ENCODE measurements at regions not wholly inside any gene's neighbourhood (a gene's known extent, or its start where the extent isn't known, plus 50 kb on each side); places are given as distances from the start of the nearest gene placed in this dataset.
A peak's percentile ranks its signal among the peaks of the same experiment; 100 is the strongest.

- no peak for DNase-seq (ENCODE audit: low read depth in 2 of 2)
- no peak overlapping the region for H3K4me3 ChIP-seq (replicated peaks in 1 of 2; ENCODE audit: low read depth in 2 of 2, low read length in 2 of 2)
- no peak for TF ChIP-seq CTCF (IDR thresholded peaks at IDR 0.05; ENCODE audit: low read depth, low read length)
Measured at GRCh38 chr9:99441829-99442228, 219.7 kb downstream of the SEC61B start.

GRCh38 chr9:99445371-99445891, 223.3 kb downstream of the SEC61B start:
- DNase-seq (ENCODE audit: low read depth in 2 of 2) = peak; percentile 85 to 91
- TF ChIP-seq CTCF (IDR thresholded peaks at IDR 0.05; ENCODE audit: low read depth, low read length) = no peak
- H3K4me3 ChIP-seq (replicated peaks in 1 of 2; ENCODE audit: low read depth in 2 of 2, low read length in 2 of 2) = no peak overlapping the region

GRCh38 chr9:99445920-99446319, 223.8 kb downstream of the SEC61B start:
- no peak for TF ChIP-seq CTCF (IDR thresholded peaks at IDR 0.05; ENCODE audit: low read depth, low read length)
- DNase-seq (ENCODE audit: low read depth in 2 of 2) = no peak

GRCh38 chr9:99447951-99448350, 225.9 kb downstream of the SEC61B start:
- no peak for DNase-seq (ENCODE audit: low read depth in 2 of 2)
- TF ChIP-seq CTCF (IDR thresholded peaks at IDR 0.05; ENCODE audit: low read depth, low read length) = no peak
- H3K4me3 ChIP-seq (replicated peaks in 1 of 2; ENCODE audit: low read depth in 2 of 2, low read length in 2 of 2) = no peak overlapping the region

More at GRCh38 chr9:99445920-99446319, 223.8 kb downstream of the SEC61B start:
- no peak overlapping the region for H3K4me3 ChIP-seq (replicated peaks in 1 of 2; ENCODE audit: low read depth in 2 of 2, low read length in 2 of 2)

- TF ChIP-seq CTCF (IDR thresholded peaks at IDR 0.05; ENCODE audit: low read depth, low read length) = no peak
- DNase-seq (ENCODE audit: low read depth in 2 of 2) = no peak
- H3K4me3 ChIP-seq (replicated peaks in 1 of 2; ENCODE audit: low read depth in 2 of 2, low read length in 2 of 2) = no peak overlapping the region
Measured at GRCh38 chr9:99449726-99450125, 227.6 kb downstream of the SEC61B start.

GRCh38 chr9:99451112-99451606, 229.1 kb downstream of the SEC61B start:
- DNase-seq (ENCODE audit: low read depth in 2 of 2) = peak in 1 of 2 donors; percentile 12
- H3K4me3 ChIP-seq (replicated peaks in 1 of 2; ENCODE audit: low read depth in 2 of 2, low read length in 2 of 2) = no peak overlapping the region
- TF ChIP-seq CTCF (IDR thresholded peaks at IDR 0.05; ENCODE audit: low read depth, low read length) = no peak

GRCh38 chr9:99457406-99457805, 235.3 kb downstream of the SEC61B start:
- no peak for DNase-seq (ENCODE audit: low read depth in 2 of 2)
- TF ChIP-seq CTCF (IDR thresholded peaks at IDR 0.05; ENCODE audit: low read depth, low read length) = no peak

More at GRCh38 chr9:99457406-99457805, 235.3 kb downstream of the SEC61B start:
- no peak overlapping the region for H3K4me3 ChIP-seq (replicated peaks in 1 of 2; ENCODE audit: low read depth in 2 of 2, low read length in 2 of 2)
